Left hindlimb (tissue), 1 donor: ENCODE measurements at regions not wholly inside any gene's neighbourhood (a gene's known extent, or its start where the extent isn't known, plus 50 kb on each side); places are given as distances from the start of the nearest gene placed in this dataset.
A peak's percentile ranks its signal among the peaks of the same experiment; 100 is the strongest.
"Not testable (repeated sequence)": the region's sequence is repeated elsewhere in the genome, so short reads cannot be mapped to it uniquely, and the experiment has no call there.

Source experiments
- DNase-seq: peaks from one replicate; pipeline ENCODE4 v3.0.0-alpha.2; 2018

GRCh38 chr5:50898966-50899365 lies 232.5 kb downstream of the PARP8 start:
- DNase-seq, result no peak

DNA sequence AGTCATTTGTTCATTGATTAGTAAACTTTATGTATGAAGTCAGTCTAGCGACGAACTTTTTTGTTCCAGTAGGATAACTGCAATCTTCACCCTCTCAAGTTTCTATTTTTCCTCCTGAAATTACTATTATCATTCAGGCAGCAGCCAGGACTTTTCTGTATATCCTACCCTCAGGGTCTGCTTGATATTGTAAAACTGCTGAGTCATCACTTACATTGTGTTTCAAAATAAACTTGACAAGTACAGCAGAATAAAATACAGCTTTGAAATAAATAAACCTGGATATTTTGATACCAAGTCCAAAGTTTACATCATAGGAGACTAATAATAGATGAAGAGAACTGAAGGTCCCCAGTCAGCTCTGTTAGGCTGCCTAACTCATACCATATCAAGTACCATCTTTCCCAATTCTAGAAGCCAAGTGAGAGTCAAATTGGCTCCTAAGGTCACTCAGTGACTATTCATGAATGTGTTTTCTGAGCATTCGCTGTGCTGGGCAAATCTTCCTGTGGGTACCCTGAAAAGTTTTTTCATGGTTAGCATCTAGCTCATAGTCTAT lies 234.6 kb downstream of the PARP8 start:
- no peak for DNase-seq

DNA sequence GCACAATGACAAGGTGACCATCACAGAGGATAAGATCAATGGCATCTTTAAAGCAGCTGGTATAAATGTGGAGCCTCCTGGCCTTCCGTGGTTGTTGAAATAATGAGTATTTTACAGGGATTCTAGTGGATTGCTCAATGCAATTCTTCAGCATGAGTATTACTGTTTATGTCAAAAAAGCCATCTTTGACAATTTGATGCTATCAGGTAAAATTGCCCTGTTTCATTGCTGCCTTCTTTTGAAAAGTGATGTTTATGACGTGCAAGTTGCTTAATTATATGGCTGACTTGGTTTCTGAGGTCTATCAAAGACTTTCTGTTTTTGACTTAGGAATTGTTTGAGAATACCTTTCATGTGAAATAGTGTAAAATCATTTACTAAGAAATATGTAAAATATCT lies 237.2 kb downstream of the PARP8 start:
- DNase-seq, result no peak

DNA sequence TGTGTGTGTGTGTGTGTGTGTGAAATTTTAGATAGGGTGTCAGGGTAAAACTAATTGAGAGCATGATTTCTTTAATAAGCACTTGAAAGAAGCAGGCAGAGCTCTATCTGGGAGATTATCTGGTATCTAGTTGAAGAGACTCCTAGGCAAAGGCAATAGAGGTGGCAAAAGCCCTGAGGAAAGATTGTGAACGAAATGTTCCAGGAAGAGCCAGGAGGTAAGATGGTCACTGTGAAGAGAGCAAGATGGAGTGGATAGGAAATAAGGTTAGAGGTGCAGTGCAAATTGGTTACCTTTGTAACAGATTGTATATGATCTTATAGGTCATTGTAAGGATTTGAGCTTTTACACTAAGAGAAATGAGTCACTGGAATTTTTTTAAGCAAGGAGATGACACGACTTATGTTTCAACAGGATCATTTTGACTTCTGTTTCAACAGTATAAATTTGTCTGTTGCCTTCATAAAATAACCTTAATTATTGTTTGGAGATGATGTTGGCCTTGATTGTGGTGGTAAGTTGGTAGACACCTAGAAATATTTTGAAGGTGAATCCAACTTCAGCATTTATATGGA lies 239.6 kb downstream of the PARP8 start:
- no peak for DNase-seq

GRCh38 chr5:50920160-50920559 lies 253.7 kb downstream of the PARP8 start:
- DNase-seq, result not testable (repeated sequence)

DNA sequence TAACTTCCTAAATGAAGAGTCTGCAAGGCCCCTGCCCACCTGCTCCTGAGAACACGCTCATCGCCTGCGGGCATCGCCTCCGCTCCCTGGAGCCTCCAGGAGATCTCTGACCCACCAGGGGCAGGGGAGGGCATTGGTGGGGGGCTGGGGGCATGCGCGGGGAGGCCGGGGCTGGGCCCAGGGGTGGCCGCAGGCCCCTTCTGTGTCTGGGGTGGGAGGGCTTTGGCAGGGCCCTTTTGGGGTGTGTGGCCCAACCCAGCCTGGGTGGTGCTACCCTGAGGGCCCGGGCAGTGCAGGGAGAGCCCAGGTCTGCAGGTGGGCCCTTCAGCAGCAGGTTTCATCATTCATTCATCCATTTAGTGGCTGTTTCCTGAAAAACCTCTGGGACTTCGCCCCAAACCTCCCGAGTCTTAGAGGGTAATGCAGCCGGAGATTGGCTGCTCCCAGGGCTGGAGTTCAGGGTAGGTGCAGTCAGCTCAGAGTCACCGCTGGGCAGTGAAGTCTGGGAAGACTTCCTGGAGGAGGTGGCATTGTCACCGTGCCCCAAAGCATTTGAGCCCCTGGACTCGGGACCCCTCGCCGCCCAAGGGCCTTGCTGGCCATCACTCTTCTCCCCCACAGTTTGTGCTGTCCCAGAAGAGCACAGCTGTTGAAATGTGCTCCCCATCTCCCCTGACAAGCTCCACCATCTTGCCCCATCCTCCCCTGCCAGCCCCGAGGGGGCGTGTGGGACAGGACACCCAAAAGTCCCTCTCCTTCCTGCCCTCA lies 255.1 kb downstream of the PARP8 start:
- no peak for DNase-seq

DNA sequence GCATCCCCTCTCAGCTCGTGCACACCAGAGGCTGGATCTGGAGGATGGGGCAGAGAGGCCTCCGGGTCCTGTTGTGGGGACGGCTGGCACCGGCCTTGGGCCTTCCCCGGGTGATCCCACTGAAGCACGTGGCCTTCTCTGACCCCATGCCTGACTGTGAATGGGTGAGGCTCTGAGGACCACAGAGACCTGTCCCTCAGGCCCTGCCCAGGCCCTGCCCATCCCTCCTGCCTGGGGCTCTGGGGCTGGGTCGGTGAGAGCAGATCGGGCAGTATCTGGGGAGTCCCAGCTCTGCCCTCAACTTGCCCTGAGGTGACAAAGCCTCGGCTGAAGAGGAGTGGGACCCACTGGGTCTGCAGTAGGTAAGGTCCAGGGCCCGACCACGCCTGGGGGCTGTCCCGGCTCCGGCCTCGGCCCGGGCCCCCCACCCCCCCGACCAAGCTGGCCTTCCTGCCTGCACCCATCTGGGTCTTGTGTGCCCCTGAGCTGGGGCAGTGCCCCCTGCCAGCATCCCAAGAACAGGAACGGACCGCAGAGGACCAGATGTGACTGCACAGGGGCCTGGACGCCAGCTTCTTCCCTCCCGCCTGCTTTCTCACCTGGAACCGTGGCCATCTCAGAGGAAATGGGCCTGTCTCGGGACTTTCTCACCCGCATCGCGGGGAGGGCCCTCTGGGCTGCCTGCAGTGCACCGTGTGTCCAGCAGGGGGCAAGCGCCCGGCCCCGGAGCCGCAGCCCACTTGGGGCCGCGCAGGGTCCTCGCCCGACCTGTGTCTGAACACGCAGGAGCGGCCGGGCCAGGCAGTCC lies 255.9 kb downstream of the PARP8 start:
- DNase-seq, result not testable (repeated sequence)

GRCh38 chr5:50922942-50923767 lies 256.7 kb downstream of the PARP8 start:
- no peak for DNase-seq

GRCh38 chr5:50923768-50924494 lies 257.5 kb downstream of the PARP8 start:
- no peak for DNase-seq

DNA sequence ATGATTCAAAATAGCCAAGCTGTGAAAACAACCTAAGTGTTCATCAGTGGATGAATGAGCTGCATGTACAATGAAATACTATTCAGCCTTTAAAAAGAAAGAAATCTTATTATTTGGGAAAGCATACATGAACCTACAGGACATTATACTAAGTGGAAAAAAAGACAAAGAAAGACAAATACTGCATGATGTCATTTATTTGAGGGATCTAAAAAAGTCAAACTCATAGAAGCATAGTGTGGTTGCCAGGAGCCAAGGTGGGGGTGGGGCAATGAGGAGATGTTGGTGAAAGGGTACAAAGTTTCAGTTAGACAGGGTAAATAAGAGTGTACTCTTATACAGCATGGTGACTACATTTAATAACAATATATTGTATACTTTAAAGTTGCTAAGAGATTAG lies 261.5 kb downstream of the PARP8 start:
- no peak for DNase-seq

GRCh38 chr5:50929174-50929573 lies 262.7 kb downstream of the PARP8 start:
- no peak for DNase-seq

- DNase-seq, result no peak
These were observed 267.9 kb downstream of the PARP8 start for GRCh38 chr5:50934343-50934742.

DNA sequence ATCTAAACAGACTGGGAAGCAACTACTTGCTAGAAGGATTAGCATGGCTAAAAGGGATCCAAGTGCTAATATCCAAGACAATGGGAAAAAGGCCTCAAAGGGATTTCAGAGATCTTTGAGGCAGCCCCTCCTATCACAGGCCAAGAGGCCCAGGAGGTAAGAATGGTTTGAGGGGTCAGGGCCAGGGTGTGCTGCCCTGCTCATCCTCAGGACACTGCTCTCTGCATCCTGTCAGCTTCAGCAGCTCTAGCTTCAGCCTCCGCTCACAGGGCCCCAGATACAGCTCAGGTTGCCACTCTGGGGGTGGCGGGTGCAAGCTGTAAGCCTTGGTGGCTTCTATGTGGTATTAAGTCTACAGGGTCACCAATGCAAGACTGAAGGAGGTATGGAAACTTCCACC lies 278.7 kb downstream of the PARP8 start:
- DNase-seq, result no peak

DNA sequence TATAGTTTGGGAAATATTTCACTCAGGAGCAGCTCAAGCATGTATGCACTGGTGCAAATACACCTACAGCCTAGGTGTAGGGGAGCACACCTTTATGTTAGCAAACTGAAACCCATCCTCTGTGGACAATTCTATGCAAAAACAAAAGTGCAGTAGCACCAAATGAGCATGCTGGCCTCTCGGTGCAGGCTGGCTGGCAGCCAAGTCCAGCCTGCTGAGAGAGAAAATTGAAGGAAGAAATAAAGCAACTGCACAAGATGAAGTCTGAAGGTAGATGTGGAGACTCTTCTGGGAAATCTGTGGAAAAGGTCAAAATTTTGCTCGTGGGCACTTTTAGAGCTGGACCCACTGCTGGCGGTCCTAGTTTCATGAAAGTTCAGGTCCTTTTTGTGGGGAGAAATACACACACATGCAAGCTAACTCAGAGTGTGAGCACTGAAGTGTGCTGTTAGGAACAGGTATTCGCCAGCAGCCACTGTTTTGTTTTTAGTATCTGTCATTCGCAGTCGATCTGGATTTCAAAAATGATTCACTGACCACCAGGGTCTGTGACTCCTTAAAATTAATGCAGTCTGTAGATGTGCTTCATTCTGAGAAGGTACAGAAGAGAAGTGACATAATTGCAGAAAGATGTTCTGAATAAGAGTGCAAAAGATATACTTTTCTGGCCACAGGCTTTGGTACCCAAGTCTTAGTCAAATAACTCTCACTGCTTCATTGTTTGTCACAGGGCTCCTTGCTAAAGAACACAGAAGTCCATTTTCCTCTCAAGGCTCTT lies 281.7 kb downstream of the PARP8 start:
- no peak for DNase-seq

GRCh38 chr5:50953290-50953689 lies 286.9 kb downstream of the PARP8 start:
- DNase-seq, result no peak

GRCh38 chr5:50958852-50959457 lies 292.5 kb downstream of the PARP8 start:
- no peak for DNase-seq

DNA sequence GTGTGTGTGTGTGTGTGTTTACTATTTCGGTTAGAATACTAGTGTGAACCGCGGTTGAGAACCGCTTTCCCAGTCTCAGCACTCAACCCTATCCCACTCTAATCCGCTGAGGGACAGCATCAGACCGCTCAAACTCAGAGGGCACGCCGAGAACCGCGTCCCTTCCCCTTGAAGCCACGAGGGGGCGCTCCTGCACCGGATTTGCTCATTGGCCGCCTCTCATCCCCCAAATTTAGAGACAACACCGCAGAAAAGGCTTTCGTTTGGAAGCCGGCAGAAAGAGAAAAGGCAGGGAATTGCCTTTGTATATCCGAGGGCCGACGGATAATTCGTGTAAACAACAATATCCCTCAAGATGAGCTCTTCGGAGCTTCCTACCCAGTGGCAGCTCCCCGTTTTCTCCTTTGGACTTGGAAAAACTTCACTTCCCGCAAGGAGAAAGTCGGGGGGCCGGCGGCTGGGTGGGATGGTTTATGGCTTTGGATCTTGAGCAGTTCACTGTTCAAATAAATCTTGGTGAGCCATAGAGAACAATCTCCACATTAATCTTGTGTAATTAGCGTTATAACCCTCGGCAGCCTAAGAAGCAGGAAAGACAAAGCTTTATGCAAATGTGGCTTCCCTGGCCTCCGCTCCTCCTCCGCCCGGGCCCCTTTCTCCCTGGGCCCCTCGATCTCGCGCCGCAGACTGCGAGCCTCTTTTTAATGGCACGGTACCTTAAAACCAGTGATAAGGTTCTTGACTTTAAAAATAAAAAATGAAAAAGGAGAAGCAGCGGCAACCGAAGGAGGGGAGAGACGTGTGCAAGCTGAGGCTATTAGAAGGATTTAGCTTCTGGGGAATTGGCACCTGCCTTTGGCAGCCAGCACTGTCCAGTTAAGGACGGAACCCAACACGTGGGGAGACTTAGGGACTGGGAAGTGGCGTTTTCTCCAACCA lies 296.8 kb downstream of the PARP8 start:
- peak; percentile 86 for DNase-seq

GRCh38 chr5:50963971-50964745 lies 297.7 kb downstream of the PARP8 start:
- DNase-seq, result no peak
